Fibroblast of skin of right biceps (primary cell): ENCODE measurements at regions not wholly inside any gene's neighbourhood (a gene's known extent, or its start where the extent isn't known, plus 50 kb on each side); places are given as distances from the start of the nearest gene placed in this dataset.
"Not testable (repeated sequence)": the region's sequence is repeated elsewhere in the genome, so short reads cannot be mapped to it uniquely, and the experiment has no call there.

Experiments
- DNase-seq: peaks from one replicate; pipeline ENCODE4 v3.0.0-alpha.2; 2013

GRCh38 chr14:71242237-71242748, 335.0 kb downstream of the PCNX1 start:
- DNase-seq = peak; percentile 97

- DNase-seq = peak; percentile 94
Measured at GRCh38 chr14:71243697-71244096, 336.4 kb downstream of the PCNX1 start.

GRCh38 chr14:71244341-71244740, 337.1 kb downstream of the PCNX1 start:
- DNase-seq = peak; percentile 79

- no peak for DNase-seq
Measured at GRCh38 chr14:71245659-71246361, 338.6 kb downstream of the PCNX1 start.

- no peak for DNase-seq
Measured at GRCh38 chr14:71246539-71246938, 339.3 kb downstream of the PCNX1 start.

- DNase-seq = peak; percentile 41
Measured at GRCh38 chr14:71247106-71247505, 339.8 kb downstream of the PCNX1 start.

GRCh38 chr14:71248194-71248593, 340.9 kb downstream of the PCNX1 start:
- peak; percentile 56 for DNase-seq

GRCh38 chr14:71250347-71250746, 343.1 kb downstream of the PCNX1 start:
- DNase-seq = no peak

GRCh38 chr14:71250791-71251190, 343.5 kb downstream of the PCNX1 start:
- DNase-seq = no peak

- DNase-seq = not testable (repeated sequence)
Measured at GRCh38 chr14:71254091-71254719, 346.9 kb downstream of the PCNX1 start.

- DNase-seq = peak; percentile 93
Measured at GRCh38 chr14:71261206-71261605, 353.9 kb downstream of the PCNX1 start.

- DNase-seq = peak; percentile 62
Measured at GRCh38 chr14:71262441-71262840, 355.2 kb downstream of the PCNX1 start.

GRCh38 chr14:71264260-71264659, 357.0 kb downstream of the PCNX1 start:
- DNase-seq = no peak

- DNase-seq = peak; percentile 67
Measured at GRCh38 chr14:71267007-71267513, 359.8 kb downstream of the PCNX1 start.

- no peak for DNase-seq
Measured at GRCh38 chr14:71267691-71268090, 360.4 kb downstream of the PCNX1 start.

GRCh38 chr14:71270111-71270510, 362.9 kb downstream of the PCNX1 start:
- no peak for DNase-seq

- DNase-seq = no peak
Measured at GRCh38 chr14:71271166-71271945, 364.1 kb downstream of the PCNX1 start.

GRCh38 chr14:71273366-71273765, 366.1 kb downstream of the PCNX1 start:
- no peak for DNase-seq

- DNase-seq = no peak
Measured at GRCh38 chr14:71284048-71284447, 376.8 kb downstream of the PCNX1 start.

- DNase-seq = no peak
Measured at GRCh38 chr14:71286126-71286525, 378.9 kb downstream of the PCNX1 start.

GRCh38 chr14:71287567-71287966, 380.3 kb downstream of the PCNX1 start:
- no peak for DNase-seq

GRCh38 chr14:71289536-71289935, 382.3 kb downstream of the PCNX1 start:
- DNase-seq = no peak

GRCh38 chr14:71290301-71290700, 383.0 kb downstream of the PCNX1 start:
- no peak for DNase-seq
